Thymus (tissue), 11 donors: ENCODE measurements at regions not wholly inside any gene's neighbourhood (a gene's known extent, or its start where the extent isn't known, plus 50 kb on each side); places are given as distances from the start of the nearest gene placed in this dataset.

Source experiments
- DNase-seq, 9 donors: peaks; one replicate each; pipeline ENCODE4 v3.0.0-alpha.2; 2013; ENCODE audit warnings: low spot score in 9 of 9, low read depth in 6 of 9, missing footprints in 1 of 9
- H3K27ac ChIP-seq, 2 donors: one replicate each; pipeline ENCODE4 v1.5.1; 2013; ENCODE audit warnings: control low read depth in 1 of 2, low read depth in 1 of 2, low read length in 1 of 2, mild to moderate bottlenecking in 1 of 2, moderate library complexity in 1 of 2
- H3K27me3 ChIP-seq, 2 donors: one replicate each; pipeline ENCODE4 v1.5.1; 2013; ENCODE audit warnings: low read length in 1 of 2; ENCODE audit not compliant: control insufficient read depth in 2 of 2, insufficient read depth in 1 of 2
- H3K36me3 ChIP-seq, 2 donors: one replicate each; pipeline ENCODE4 v1.5.1; 2013; ENCODE audit warnings: low read length in 1 of 2, mild to moderate bottlenecking in 1 of 2, moderate library complexity in 1 of 2; ENCODE audit not compliant: control insufficient read depth in 2 of 2, insufficient read depth in 2 of 2
- H3K4me1 ChIP-seq, 2 donors: one replicate each; pipeline ENCODE4 v1.5.1; 2013; ENCODE audit warnings: low read length in 2 of 2; ENCODE audit not compliant: control insufficient read depth in 2 of 2, insufficient read depth in 2 of 2
- H3K4me3 ChIP-seq, 2 donors: one replicate each; pipeline ENCODE4 v1.5.1; 2013; ENCODE audit warnings: low read length in 2 of 2, control low read depth in 1 of 2, mild to moderate bottlenecking in 1 of 2
- H3K9me3 ChIP-seq, 2 donors: one replicate each; pipeline ENCODE4 v1.5.1; 2013; ENCODE audit warnings: low read length in 1 of 2, mild to moderate bottlenecking in 1 of 2; ENCODE audit not compliant: control insufficient read depth in 2 of 2, insufficient read depth in 1 of 2
- WGBS: extraction: QIAGEN DNeasy Blood & Tissue Kit; methylation state at CpG from one replicate; pipeline ENCODE4 v1.1.7; 2013; 5-methylcytosine and 5-hydroxymethylcytosine counted together
- donor health status: healthy.

GRCh38 chr7:46705386-46706255, 784.5 kb upstream of the IGFBP3 start:
- no peaks in the 10 kb centered on the region for H3K27me3 ChIP-seq
- no peak for DNase-seq
- WGBS = 90% methylated on average over 7 of the region's 7 CpGs
- no peaks in the 10 kb centered on the region for H3K4me1 ChIP-seq
- no peak overlapping the region for H3K27ac ChIP-seq
- no peaks in the 10 kb centered on the region for H3K9me3 ChIP-seq
- H3K36me3 ChIP-seq = no peaks in the 10 kb centered on the region
- H3K4me3 ChIP-seq = no peak overlapping the region

- DNase-seq = no peak
- Histone ChIP-seq H3K27ac (no peak overlapping the region), H3K4me1 (no peaks in the 10 kb centered on the region), H3K36me3 (no peaks in the 10 kb centered on the region), H3K9me3 (no peaks in the 10 kb centered on the region), H3K4me3 (no peak overlapping the region), H3K27me3 (no peaks in the 10 kb centered on the region)
- 44% methylated on average over 1 of the region's 1 CpG for WGBS
Measured at GRCh38 chr7:46696741-46697140, 775.7 kb upstream of the IGFBP3 start.

DNA sequence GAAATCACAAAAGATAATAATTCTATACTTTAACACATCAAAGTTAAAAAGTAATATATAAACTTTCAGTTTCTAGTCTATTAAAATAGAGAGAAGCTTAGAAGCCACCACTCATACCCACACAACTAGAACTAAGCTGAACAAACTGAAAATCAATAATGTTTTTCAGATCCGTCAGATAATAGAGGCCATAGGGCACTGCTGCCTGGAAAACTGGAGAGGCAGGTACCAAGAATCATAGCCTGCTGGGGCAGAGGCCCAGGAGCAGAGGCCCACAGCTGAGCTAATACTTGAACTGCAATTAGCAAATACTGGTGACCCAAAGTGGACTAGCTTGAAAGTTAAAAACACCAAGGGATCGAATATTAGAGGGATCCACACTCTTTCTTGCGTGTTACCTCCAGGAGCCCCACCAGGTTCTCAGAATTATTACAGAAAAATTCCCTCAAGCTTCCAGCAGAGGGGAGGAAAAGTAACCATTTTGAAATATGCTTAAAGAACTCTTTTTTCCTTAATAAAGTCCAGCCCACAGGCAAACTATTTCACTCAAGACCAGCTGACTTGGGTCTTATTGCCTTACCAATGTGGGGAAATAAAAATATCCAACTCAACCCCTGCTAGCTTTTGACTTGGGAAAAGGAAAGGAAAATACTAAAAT, 774.1 kb upstream of the IGFBP3 start:
- Histone ChIP-seq H3K27ac (no peak overlapping the region), H3K36me3 (no peaks in the 10 kb centered on the region), H3K27me3 (no peaks in the 10 kb centered on the region), H3K4me1 (no peaks in the 10 kb centered on the region), H3K4me3 (no peak overlapping the region), H3K9me3 (no peaks in the 10 kb centered on the region)
- WGBS = 94% methylated on average over 3 of the region's 3 CpGs
- no peak for DNase-seq

- H3K9me3 ChIP-seq = no peaks in the 10 kb centered on the region
- no peaks in the 10 kb centered on the region for H3K27me3 ChIP-seq
- WGBS = 84% methylated on average over 5 of the region's 5 CpGs
- H3K4me3 ChIP-seq = no peak overlapping the region
- no peaks in the 10 kb centered on the region for H3K4me1 ChIP-seq
- DNase-seq = no peak
- no peak overlapping the region for H3K27ac ChIP-seq
- H3K36me3 ChIP-seq = no peaks in the 10 kb centered on the region
Measured at GRCh38 chr7:46694058-46694457, 773.0 kb upstream of the IGFBP3 start.

DNA sequence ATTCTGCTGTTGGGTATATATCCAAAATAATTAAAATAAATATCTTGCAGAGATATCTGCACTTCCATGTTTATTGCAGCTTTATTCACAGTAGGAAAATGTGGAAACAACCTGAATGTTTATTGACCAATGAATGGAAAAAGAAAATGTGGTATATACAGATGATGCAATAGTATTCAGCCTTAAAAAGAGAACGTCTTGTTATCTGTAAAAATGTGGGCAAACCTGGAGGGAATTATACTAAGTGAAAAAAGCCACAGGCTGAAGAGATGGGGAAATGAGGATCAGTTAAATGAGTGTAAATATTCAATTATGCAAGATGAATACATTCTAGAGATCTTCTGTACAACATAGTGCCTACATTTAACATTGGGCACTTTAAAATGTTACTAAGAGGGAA, 766.1 kb upstream of the IGFBP3 start:
- H3K36me3 ChIP-seq = no peaks in the 10 kb centered on the region
- H3K27me3 ChIP-seq = no peaks in the 10 kb centered on the region
- no peaks in the 10 kb centered on the region for H3K4me1 ChIP-seq
- WGBS = 95% methylated on average over 1 of the region's 1 CpG
- no peaks in the 10 kb centered on the region for H3K9me3 ChIP-seq
- H3K27ac ChIP-seq = no peak overlapping the region
- no peak overlapping the region for H3K4me3 ChIP-seq
- DNase-seq = no peak

DNA sequence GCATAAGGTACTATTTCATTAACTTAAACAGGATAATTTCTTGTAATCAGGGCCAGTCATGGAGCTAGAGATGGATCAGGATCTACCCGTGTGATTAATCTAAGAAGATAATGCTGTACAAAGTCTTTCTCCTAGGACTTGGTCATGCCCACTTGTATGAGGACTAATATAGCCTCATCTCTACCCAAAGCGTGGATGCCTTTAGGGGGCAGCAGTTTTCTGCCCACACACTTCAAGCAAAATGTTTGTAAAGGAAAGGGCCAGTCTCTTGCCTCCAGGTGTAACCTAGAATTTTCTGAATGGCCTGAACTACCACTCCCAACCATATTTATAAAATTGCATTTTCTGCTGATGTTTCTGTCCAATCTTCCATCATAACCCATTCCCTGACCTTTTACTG, 764.0 kb upstream of the IGFBP3 start:
- Histone ChIP-seq H3K27me3 (no peaks in the 10 kb centered on the region), H3K36me3 (no peaks in the 10 kb centered on the region), H3K27ac (no peak overlapping the region), H3K9me3 (no peaks in the 10 kb centered on the region), H3K4me1 (no peaks in the 10 kb centered on the region), H3K4me3 (no peak overlapping the region)
- no peak for DNase-seq
- WGBS = 82% methylated on average over 2 of the region's 2 CpGs

- 92% methylated on average over 7 of the region's 7 CpGs for whole genome bisulfite sequencing
- no peak overlapping the region for H3K27ac ChIP-seq
- no peaks in the 10 kb centered on the region for H3K36me3 ChIP-seq
- H3K9me3 ChIP-seq = no peaks in the 10 kb centered on the region
- H3K27me3 ChIP-seq = no peaks in the 10 kb centered on the region
- H3K4me1 ChIP-seq = no peaks in the 10 kb centered on the region
- no peak for DNase-seq
- no peak overlapping the region for H3K4me3 ChIP-seq
Measured at GRCh38 chr7:46682836-46683624, 762.0 kb upstream of the IGFBP3 start.

DNA sequence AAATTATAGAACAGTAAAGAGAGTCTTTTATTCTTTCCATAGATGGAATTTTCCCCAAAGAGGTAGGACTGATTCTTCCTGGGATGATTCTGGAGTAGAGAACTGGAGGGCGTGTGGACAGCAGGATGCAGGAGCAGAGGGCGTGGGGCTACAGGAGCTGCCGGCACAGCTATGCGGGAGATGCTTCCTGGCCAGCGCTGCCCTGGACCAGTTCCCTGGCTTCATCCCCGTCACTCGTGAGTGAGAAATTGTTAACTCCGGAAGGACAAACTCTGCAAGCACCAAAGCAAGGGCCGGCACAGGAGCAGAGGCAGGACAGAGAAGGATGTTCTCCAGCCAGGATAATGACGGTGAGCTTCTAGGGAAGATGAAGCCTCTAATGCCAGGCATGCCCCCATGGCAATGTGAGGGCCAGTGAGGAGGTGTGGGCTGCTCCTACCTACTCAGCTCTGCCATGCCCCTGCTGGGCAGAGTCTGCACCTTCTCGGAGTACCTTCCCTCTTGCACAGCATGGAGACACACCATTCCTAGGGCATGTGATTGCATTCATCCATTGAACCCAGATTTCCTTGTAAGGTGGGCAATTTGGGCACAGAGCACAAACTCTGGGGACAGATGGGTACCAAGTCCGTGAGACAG, 760.9 kb upstream of the IGFBP3 start:
- Histone ChIP-seq H3K4me1 (no peaks in the 10 kb centered on the region), H3K36me3 (no peaks in the 10 kb centered on the region), H3K27ac (no peak overlapping the region), H3K4me3 (no peak overlapping the region), H3K27me3 (no peaks in the 10 kb centered on the region), H3K9me3 (no peaks in the 10 kb centered on the region)
- no peak for DNase-seq
- WGBS = 90% methylated on average over 12 of the region's 12 CpGs
